ENCODE measurements at regions not wholly inside any gene's neighbourhood (a gene's known extent, or its start where the extent isn't known, plus 50 kb on each side); places are given as distances from the start of the nearest gene placed in this dataset.

GRCh38 chr21:15653710-15654109 lies 76.1 kb upstream of the USP25 start:
- DNase-seq, result no peak
- no peak overlapping the region for H2AFZ ChIP-seq (ENCODE audit: low read length)
- no peak overlapping the region for H3K56ac ChIP-seq (ENCODE audit: insufficient read length, low read depth, low read length)
- no peaks in the 10 kb centered on the region for H4K20me1 ChIP-seq (ENCODE audit: control insufficient read depth, insufficient read depth, insufficient read length)
- no peaks in the 10 kb centered on the region for H3K23me2 ChIP-seq (ENCODE audit: insufficient read length, low read depth, low read length, poor library complexity, severe bottlenecking)
- H3K27me3 Mint-ChIP-seq (ENCODE audit: low read depth), result no peaks in the 10 kb centered on the region
- H4K8ac ChIP-seq (replicated peaks; ENCODE audit: insufficient read length, low read depth, low read length), result no peak overlapping the region
- no peak overlapping the region for H3K27ac Mint-ChIP-seq
- no peak overlapping the region for H4K91ac ChIP-seq (ENCODE audit: insufficient read length, low read depth, low read length)
- H3K4me2 ChIP-seq (ENCODE audit: insufficient read depth, insufficient read length, low read length), result no peak overlapping the region
- no peaks in the 10 kb centered on the region for H3K4me1 Mint-ChIP-seq
- no peaks in the 10 kb centered on the region for H3K79me1 ChIP-seq (ENCODE audit: insufficient read depth, low read depth, low read length, poor library complexity, severe bottlenecking)
- H3T11ph ChIP-seq (ENCODE audit: low read length), result no peak overlapping the region
- H2BK12ac ChIP-seq (ENCODE audit: insufficient read length, low read depth, low read length), result no peak overlapping the region
- no peak overlapping the region for H3K18ac ChIP-seq (ENCODE audit: insufficient read length, low read depth, low read length)
- no CpG with 5 or more reads among the region's 2 CpGs for WGBS (ENCODE audit: extremely low coverage, insufficient read length, low lambda C conversion rate)
- H3K4ac ChIP-seq (ENCODE audit: low read depth, low read length), result no peak overlapping the region
- H3K4me3 Mint-ChIP-seq, result no peak overlapping the region
- H3K36me3 Mint-ChIP-seq (ENCODE audit: insufficient read depth in 1 of 3, low read depth in 3 of 3), result peaks cover 0 to 2% (median 0%) of the 10 kb centered on the region in 3 experiments; a peak in 1 of 7 replicates
- no peak overlapping the region for H3K23ac ChIP-seq (ENCODE audit: insufficient read length, low read depth, low read length)
- no peaks in the 10 kb centered on the region for H3K27me3 ChIP-seq (ENCODE audit: insufficient read depth, low read length)
- no peak overlapping the region for H3K14ac ChIP-seq (ENCODE audit: insufficient read depth, low read length)
- peaks cover 0 to 2% of the 10 kb centered on the region in 2 experiments; a peak in 1 of 5 replicates for H3K9me3 Mint-ChIP-seq
- H2AK5ac ChIP-seq (ENCODE audit: insufficient read length, low read length), result no peak overlapping the region
- H3K9ac ChIP-seq (ENCODE audit: extremely low read depth, insufficient read length, low read length), result no peak overlapping the region
- no peak overlapping the region for H2BK5ac ChIP-seq (ENCODE audit: insufficient read length, low read length)
- no peak overlapping the region for H2BK20ac ChIP-seq (ENCODE audit: low read depth, low read length, poor library complexity, severe bottlenecking)
- no peak overlapping the region for H4K5ac ChIP-seq (ENCODE audit: insufficient read length, low read depth, low read length)
- H3K79me2 ChIP-seq (ENCODE audit: insufficient read depth, low read length), result no peaks in the 10 kb centered on the region
- TF ChIP-seq, protein P1, sequence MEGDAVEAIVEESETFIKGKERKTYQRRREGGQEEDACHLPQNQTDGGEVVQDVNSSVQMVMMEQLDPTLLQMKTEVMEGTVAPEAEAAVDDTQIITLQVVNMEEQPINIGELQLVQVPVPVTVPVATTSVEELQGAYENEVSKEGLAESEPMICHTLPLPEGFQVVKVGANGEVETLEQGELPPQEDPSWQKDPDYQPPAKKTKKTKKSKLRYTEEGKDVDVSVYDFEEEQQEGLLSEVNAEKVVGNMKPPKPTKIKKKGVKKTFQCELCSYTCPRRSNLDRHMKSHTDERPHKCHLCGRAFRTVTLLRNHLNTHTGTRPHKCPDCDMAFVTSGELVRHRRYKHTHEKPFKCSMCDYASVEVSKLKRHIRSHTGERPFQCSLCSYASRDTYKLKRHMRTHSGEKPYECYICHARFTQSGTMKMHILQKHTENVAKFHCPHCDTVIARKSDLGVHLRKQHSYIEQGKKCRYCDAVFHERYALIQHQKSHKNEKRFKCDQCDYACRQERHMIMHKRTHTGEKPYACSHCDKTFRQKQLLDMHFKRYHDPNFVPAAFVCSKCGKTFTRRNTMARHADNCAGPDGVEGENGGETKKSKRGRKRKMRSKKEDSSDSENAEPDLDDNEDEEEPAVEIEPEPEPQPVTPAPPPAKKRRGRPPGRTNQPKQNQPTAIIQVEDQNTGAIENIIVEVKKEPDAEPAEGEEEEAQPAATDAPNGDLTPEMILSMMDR (conservative IDR thresholded peaks at IDR 0.05), result no peak
- H3K4me1 ChIP-seq (ENCODE audit: insufficient read depth, low read length), result no peaks in the 10 kb centered on the region
- no peak overlapping the region for H3K27ac ChIP-seq (ENCODE audit: insufficient read length, low read depth, low read length)
- no peaks in the 10 kb centered on the region for H3K9me3 ChIP-seq (ENCODE audit: control insufficient read depth, low read depth, low read length)
- H2BK120ac ChIP-seq (ENCODE audit: low read depth, low read length, poor library complexity, severe bottlenecking), result no peak overlapping the region
- no peak overlapping the region for H2BK15ac ChIP-seq (ENCODE audit: low read depth, low read length)
